Anterior cingulate cortex (tissue), 58 donors: ENCODE measurements at regions not wholly inside any gene's neighbourhood (a gene's known extent, or its start where the extent isn't known, plus 50 kb on each side); places are given as distances from the start of the nearest gene placed in this dataset.

Experiments
- DNase-seq, 58 donors: peaks; one replicate each; lab custom pipeline; 2025; lab: John Stamatoyannopoulos, UW

- DNase-seq: no peak
These were observed 55.1 kb upstream of the XDH start for GRCh38 chr2:31469648-31470047.

GRCh38 chr2:31467426-31467825 lies 52.9 kb upstream of the XDH start:
- peak in 1 of 58 donors; percentile 19 for DNase-seq
